SK-N-SH (cell line): ENCODE measurements at regions not wholly inside any gene's neighbourhood (a gene's known extent, or its start where the extent isn't known, plus 50 kb on each side); places are given as distances from the start of the nearest gene placed in this dataset.

Experiments
- RAD21 ChIP-seq: IDR thresholded peaks from 2 replicates; pipeline ENCODE4 v1.6.1; 2012; ENCODE audit warnings: mild to moderate bottlenecking, low read length
- RFX5 ChIP-seq: IDR thresholded peaks from 2 replicates; pipeline ENCODE4 v1.6.1; 2012; ENCODE audit warnings: mild to moderate bottlenecking, improper control_type of control experiment, low read length
- TAF1 ChIP-seq: IDR thresholded peaks from 2 replicates; pipeline ENCODE4 v1.6.1; 2012; ENCODE audit warnings: low read depth, mild to moderate bottlenecking, low read length, moderate library complexity, borderline replicate concordance
- TF ChIP-seq, protein P1 (sequence below): IDR thresholded peaks from 2 replicates; pipeline ENCODE4 v1.4.0; 2012; ENCODE audit warnings: low read depth
- TF ChIP-seq, protein P2 (sequence below): fragments of 150-350 bp; IDR thresholded peaks from 2 replicates; pipeline ENCODE4 v1.6.1; 2017; ENCODE audit warnings: antibody characterized with exemption, low read length, low read depth, borderline replicate concordance

DNA sequence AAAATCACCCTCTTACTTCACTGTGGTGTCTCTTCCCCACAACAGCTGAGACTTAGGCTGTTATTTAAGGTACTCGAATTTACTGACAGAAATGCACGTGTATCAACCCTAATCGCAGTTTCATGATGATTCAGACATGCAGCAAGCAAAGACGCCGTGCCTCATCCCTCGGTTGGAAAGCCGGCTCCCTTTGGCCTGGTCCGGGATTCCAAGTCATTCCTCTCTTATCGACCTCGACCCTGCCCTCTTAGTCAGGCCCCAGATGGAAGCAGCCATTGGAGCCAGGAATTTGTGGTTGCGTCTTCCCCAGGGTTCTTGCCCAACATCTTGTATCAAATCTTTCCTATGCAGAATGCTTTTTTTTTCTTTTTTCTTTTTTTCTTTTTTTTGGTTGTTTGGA, 229.5 kb downstream of the GATA3 start:
- TF ChIP-seq RFX5 (no peak), RAD21 (no peak), TAF1 (no peak)
- TF ChIP-seq, protein P1, sequence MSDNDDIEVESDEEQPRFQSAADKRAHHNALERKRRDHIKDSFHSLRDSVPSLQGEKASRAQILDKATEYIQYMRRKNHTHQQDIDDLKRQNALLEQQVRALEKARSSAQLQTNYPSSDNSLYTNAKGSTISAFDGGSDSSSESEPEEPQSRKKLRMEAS: no peak
- TF ChIP-seq, protein P2, sequence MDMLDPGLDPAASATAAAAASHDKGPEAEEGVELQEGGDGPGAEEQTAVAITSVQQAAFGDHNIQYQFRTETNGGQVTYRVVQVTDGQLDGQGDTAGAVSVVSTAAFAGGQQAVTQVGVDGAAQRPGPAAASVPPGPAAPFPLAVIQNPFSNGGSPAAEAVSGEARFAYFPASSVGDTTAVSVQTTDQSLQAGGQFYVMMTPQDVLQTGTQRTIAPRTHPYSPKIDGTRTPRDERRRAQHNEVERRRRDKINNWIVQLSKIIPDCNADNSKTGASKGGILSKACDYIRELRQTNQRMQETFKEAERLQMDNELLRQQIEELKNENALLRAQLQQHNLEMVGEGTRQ: no peak
